Esophagus squamous epithelium (tissue), 5 donors: ENCODE measurements at regions not wholly inside any gene's neighbourhood (a gene's known extent, or its start where the extent isn't known, plus 50 kb on each side); places are given as distances from the start of the nearest gene placed in this dataset.

Experiments
- DNase-seq: peaks from one replicate; lab custom pipeline; 2025; lab: John Stamatoyannopoulos, UW
- H3K27ac ChIP-seq, 4 donors: fragments of 200-600 bp; sonication (generic); one replicate each; pipeline ENCODE4 v1.5.1; 2016 to 2019; ENCODE audit warnings: mild to moderate bottlenecking in 1 of 4
- H3K27me3 ChIP-seq, 4 donors: fragments of 200-600 bp; sonication (generic); 1 replicate in 3 of 4; 2 replicates in 1 of 4; pipeline versions ENCODE4 v1.5.1 to v1.6.0; 2017 to 2021; ENCODE audit warnings: antibody characterized with exemption in 1 of 4
- H3K36me3 ChIP-seq, 3 donors: fragments of 200-600 bp; sonication (generic); one replicate each; pipeline ENCODE4 v1.5.1; 2016 to 2019
- H3K4me1 ChIP-seq, 3 donors: fragments of 200-600 bp; sonication (generic); one replicate each; pipeline ENCODE4 v1.5.1; 2017 to 2019
- H3K4me3 ChIP-seq, 4 donors: fragments of 200-600 bp; sonication (generic); 1 replicate in 3 of 4; 2 replicates in 1 of 4; pipeline ENCODE4 v1.5.1; 2016 to 2019; ENCODE audit warnings: mild to moderate bottlenecking in 2 of 4, moderate library complexity in 1 of 4
- H3K9me3 ChIP-seq, 3 donors: fragments of 200-600 bp; sonication (generic); one replicate each; pipeline ENCODE4 v1.5.1; 2016 to 2019
- POLR2A ChIP-seq, 4 donors: fragments of 450-650 bp; IDR thresholded peaks; one replicate each; pipeline ENCODE4 v1.6.1; 2017; ENCODE audit warnings: antibody characterized with exemption in 4 of 4, mild to moderate bottlenecking in 4 of 4, moderate library complexity in 3 of 4
- WGBS, 2 donors: methylation state at CpG; one replicate each; pipeline ENCODE4 v1.1.5; 2018; 5-methylcytosine and 5-hydroxymethylcytosine counted together
- intact Hi-C: fragments of 100-400 bp; cut with DNase I; formaldehyde crosslinking; loops from one replicate; pipeline ENCODE4 v1.15.0; 2022
- TF ChIP-seq, protein P1 (sequence below), 6 experiments: fragments of 450-650 bp in 4 of 6; fragments of 200-600 bp in 2 of 6; sonication (generic) in 2 of 6; IDR thresholded peaks; one replicate each; pipeline ENCODE4 v1.5.1; 2016 to 2019; ENCODE audit warnings: antibody characterized with exemption in 6 of 6, mild to moderate bottlenecking in 4 of 6, moderate library complexity in 4 of 6
- donor health status: DM: yes; HTN: yes; CAD: no.

DNA sequence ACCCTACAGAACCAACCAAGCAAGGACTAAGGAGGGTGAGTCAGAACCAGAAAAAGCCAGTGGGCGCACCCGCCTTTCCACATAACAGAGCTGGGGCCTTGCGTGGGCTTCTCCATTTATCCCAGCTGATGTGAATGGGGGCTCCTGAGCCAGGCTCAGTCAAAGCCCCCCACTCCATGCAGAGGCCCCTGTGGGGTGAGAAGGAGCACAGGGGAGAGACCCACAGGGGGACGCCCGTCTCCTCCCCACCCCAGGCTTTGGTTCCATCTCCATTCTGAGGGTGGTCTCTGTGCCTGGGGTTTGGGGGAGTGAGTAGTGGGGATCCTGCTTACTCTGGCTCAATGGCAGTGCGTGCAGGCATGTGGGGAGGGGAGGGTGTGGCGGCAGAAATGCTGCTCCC is 210.1 kb upstream of the TNRC6C start:
- no peaks in the 10 kb centered on the region for H3K4me1 ChIP-seq
- H3K4me3 ChIP-seq, result no peak overlapping the region
- H3K27me3 ChIP-seq, result peaks cover 0 to 19% (median 0%) of the 10 kb centered on the region in 4 donors
- no peaks in the 10 kb centered on the region for H3K9me3 ChIP-seq
- TF ChIP-seq POLR2A (IDR thresholded peaks at IDR 0.05), result no peak
- TF ChIP-seq, protein P1, sequence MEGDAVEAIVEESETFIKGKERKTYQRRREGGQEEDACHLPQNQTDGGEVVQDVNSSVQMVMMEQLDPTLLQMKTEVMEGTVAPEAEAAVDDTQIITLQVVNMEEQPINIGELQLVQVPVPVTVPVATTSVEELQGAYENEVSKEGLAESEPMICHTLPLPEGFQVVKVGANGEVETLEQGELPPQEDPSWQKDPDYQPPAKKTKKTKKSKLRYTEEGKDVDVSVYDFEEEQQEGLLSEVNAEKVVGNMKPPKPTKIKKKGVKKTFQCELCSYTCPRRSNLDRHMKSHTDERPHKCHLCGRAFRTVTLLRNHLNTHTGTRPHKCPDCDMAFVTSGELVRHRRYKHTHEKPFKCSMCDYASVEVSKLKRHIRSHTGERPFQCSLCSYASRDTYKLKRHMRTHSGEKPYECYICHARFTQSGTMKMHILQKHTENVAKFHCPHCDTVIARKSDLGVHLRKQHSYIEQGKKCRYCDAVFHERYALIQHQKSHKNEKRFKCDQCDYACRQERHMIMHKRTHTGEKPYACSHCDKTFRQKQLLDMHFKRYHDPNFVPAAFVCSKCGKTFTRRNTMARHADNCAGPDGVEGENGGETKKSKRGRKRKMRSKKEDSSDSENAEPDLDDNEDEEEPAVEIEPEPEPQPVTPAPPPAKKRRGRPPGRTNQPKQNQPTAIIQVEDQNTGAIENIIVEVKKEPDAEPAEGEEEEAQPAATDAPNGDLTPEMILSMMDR (IDR thresholded peaks at IDR 0.05), result no peak
- no peaks in the 10 kb centered on the region for H3K36me3 ChIP-seq
- no peak for DNase-seq
- intact Hi-C loops, result no loop called here
- no peak overlapping the region for H3K27ac ChIP-seq
- WGBS, 2 donors, result 78 to 90% methylated on average over 5 to 6 of the region's 7 CpGs

DNA sequence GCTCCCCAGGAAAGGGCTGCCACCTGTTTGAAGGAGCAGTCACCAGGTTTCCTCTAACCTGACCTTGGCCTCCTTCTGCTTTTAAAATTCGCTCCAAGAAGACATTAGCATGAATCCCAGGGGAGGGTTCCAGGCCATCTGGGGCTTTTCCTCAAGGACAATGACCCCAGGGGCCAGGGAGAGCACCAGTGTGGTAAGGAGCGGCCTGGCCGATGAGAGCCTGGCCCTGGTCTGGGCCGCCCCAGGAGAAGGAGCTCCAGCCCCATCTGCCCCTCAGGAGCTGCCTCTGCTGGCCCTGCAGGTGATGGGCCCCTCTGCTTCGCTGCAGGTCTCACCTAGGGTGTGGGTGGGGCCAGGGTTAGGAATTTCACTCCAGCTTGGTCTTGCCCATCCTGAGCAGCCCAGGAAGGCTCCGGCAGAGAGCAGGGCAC is 209.2 kb upstream of the TNRC6C start:
- H3K9me3 ChIP-seq, result no peaks in the 10 kb centered on the region
- WGBS, 2 donors, result 93% methylated on average over 3 of the region's 6 CpGs; no CpG with 5 or more reads in 1 of the 2 donors
- intact Hi-C loops, result no loop called here
- H3K36me3 ChIP-seq, result no peaks in the 10 kb centered on the region
- no peak overlapping the region for H3K4me3 ChIP-seq
- no peak for DNase-seq
- H3K27me3 ChIP-seq, result peaks cover 0 to 19% (median 0%) of the 10 kb centered on the region in 4 donors
- H3K27ac ChIP-seq, result no peak overlapping the region
- TF ChIP-seq, protein P1 (IDR thresholded peaks at IDR 0.05), result no peak
- no peak for TF ChIP-seq POLR2A (IDR thresholded peaks at IDR 0.05)
- no peaks in the 10 kb centered on the region for H3K4me1 ChIP-seq

DNA sequence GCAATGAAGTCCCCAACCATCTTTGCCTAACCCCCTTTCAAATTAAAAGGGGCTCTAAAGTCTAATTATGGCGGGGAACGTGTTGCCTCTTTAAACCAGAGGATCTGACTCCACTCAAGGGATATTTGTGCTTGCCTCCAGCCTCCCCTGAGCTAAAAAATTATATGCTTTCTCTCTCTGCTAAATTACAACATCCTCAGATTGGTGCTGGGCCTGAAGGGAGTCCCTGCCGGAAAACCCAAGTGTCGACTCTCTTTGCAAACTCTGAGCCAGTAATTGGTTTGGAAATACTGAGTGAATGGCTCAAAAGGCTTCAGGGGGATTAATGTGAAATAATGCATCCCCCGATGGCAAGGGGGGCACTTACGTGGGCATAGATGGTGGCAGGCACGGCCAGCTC is 208.5 kb upstream of the TNRC6C start:
- intact Hi-C loops, result no loop called here
- peaks cover 0 to 2% (median 2%) of the 10 kb centered on the region in 3 donors for H3K9me3 ChIP-seq
- TF ChIP-seq POLR2A (IDR thresholded peaks at IDR 0.05), result no peak
- TF ChIP-seq, protein P1 (IDR thresholded peaks at IDR 0.05), result no peak
- H3K4me3 ChIP-seq, result no peak overlapping the region
- no peak overlapping the region for H3K27ac ChIP-seq
- no peak for DNase-seq
- H3K4me1 ChIP-seq, result no peaks in the 10 kb centered on the region
- peaks cover 0 to 19% (median 0%) of the 10 kb centered on the region in 4 donors for H3K27me3 ChIP-seq
- no peaks in the 10 kb centered on the region for H3K36me3 ChIP-seq
- 80 to 90% methylated on average over 4 to 6 of the region's 7 CpGs for WGBS, 2 donors

DNA sequence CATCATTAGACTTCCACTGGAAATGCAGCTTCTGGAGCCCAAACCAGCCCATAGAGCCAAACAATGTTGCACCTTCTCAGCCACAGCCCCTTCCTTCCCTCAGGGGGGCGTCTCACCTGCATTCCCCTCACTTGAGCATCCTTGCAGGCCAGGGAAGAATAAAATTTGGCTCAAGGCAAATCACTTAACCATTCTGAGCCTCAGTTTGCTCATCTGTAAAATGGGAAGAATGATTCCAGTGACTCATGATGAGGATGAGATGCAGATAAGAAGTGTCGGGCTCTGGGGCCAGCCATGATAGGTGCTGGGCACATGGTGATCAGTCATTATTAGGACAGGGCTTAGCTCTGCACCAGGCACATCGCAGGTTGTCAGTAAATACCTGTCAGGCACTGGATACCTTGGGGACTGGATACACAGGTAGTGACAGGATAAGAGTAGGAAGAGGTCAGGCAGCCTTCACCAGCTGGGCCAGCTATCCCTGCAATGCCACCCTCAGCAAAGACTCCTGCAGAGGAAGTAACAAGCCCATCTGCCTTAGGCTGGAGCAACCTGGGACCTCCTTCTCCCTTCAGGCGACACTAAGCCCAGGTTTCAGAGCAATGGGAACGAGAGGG is 208.0 kb upstream of the TNRC6C start:
- Histone ChIP-seq H3K4me3 (no peak overlapping the region), H3K27ac (no peak overlapping the region), H3K27me3 (peaks cover 0 to 22% (median 0%) of the 10 kb centered on the region in 4 donors), H3K36me3 (no peaks in the 10 kb centered on the region), H3K4me1 (no peaks in the 10 kb centered on the region), H3K9me3 (peaks cover 0 to 7% (median 4%) of the 10 kb centered on the region in 3 donors)
- no peak for DNase-seq
- intact Hi-C loops, result no loop called here
- WGBS, 2 donors, result 72 to 100% methylated on average over 3 to 5 of the region's 5 CpGs
- TF ChIP-seq, protein P1 (IDR thresholded peaks at IDR 0.05), result no peak
- no peak for TF ChIP-seq POLR2A (IDR thresholded peaks at IDR 0.05)

DNA sequence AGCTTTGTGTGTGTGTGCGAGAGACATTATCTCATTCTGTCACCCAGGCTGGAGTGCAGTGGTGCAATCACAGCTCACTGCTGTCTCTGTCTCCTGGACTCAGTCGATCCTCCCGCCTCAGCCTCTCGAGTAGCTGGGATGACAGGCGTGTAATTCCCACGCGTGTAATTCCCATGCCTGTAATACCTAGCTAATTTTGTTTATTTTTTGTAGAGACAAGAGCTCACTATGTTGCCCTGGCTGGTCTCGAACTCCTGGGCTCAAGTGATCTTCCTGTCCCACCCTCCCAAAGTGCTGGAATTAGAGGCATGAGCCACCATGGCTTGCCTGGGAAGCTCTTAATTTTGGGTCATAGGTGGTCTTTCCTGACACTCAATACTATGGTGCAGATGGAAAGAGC is 205.3 kb upstream of the TNRC6C start:
- intact Hi-C loops, result no loop called here
- H3K36me3 ChIP-seq, result no peaks in the 10 kb centered on the region
- no peak overlapping the region for H3K27ac ChIP-seq
- H3K27me3 ChIP-seq, result peaks cover 0 to 24% (median 0%) of the 10 kb centered on the region in 4 donors
- H3K4me1 ChIP-seq, result no peaks in the 10 kb centered on the region
- TF ChIP-seq, protein P1 (IDR thresholded peaks at IDR 0.05), result no peak
- TF ChIP-seq POLR2A (IDR thresholded peaks at IDR 0.05), result no peak
- H3K4me3 ChIP-seq, result no peak overlapping the region
- DNase-seq, result no peak
- H3K9me3 ChIP-seq, result peaks cover 0 to 7% (median 4%) of the 10 kb centered on the region in 3 donors
- WGBS, 2 donors, result 87 to 94% methylated on average over 2 to 8 of the region's 8 CpGs
